WTC11 (cell line): ENCODE measurements at regions not wholly inside any gene's neighbourhood (a gene's known extent, or its start where the extent isn't known, plus 50 kb on each side); places are given as distances from the start of the nearest gene placed in this dataset.

ENCODE experiments used
- NR2C2 ChIP-seq: sonication (generic); formaldehyde crosslinking; IDR thresholded peaks from 2 replicates; pipeline ENCODE4 v1.8.0; 2022; ENCODE audit warnings: mild to moderate bottlenecking, missing genetic modification reagents
- ZNF138 ChIP-seq: sonication (generic); formaldehyde crosslinking; conservative IDR thresholded peaks from 2 replicates; pipeline ENCODE4 v1.8.1; 2022; ENCODE audit warnings: mild to moderate bottlenecking, moderate library complexity, missing genetic modification reagents
- TF ChIP-seq, protein P1 (sequence below): fragments of 200-600 bp; IDR thresholded peaks from 2 replicates; pipeline ENCODE4 v1.8.0; 2022; ENCODE audit warnings: antibody characterized with exemption
- TF ChIP-seq, protein P2 (sequence below): sonication (generic); formaldehyde crosslinking; IDR thresholded peaks from 2 replicates; pipeline ENCODE4 v1.8.1; 2022; ENCODE audit warnings: low read depth, mild to moderate bottlenecking, moderate library complexity, missing genetic modification reagents, borderline replicate concordance

DNA sequence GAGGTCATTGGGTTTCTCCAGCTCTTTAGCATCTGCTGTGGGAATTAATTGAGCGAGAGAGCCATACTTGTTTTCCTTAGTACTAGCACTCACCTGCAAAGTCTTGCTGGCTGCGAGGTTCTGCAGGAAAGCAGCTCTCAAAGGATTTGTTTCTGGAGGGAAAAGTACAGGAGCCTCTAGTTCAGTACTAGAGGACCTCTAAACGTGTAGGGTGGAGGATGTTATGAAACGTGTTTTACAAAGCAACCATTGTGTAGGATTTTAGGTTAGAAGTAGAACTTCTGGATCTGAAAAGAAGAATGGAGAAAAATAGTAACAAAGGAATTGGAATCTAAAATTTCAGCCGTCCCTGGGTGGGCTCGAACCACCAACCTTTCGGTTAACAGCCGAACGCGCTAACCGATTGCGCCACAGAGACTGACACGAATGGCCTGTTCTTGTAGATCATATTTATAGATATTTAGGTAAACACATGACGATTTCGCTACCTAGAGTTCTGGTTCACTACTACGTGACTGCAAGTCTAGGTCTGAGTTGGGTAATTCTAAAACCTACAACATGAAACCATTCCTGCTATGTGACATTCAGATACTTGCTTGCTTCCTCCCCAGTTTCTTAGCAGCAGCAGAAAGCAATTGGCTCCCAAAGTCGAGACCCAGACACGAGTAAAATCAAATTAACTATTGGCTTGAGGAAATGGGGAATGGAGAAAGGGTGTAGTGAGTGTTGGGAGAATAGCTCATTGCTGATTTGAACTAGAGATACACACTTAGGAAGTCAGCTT, 60.2 kb upstream of the CFAP126 start:
- TF ChIP-seq, protein P1, sequence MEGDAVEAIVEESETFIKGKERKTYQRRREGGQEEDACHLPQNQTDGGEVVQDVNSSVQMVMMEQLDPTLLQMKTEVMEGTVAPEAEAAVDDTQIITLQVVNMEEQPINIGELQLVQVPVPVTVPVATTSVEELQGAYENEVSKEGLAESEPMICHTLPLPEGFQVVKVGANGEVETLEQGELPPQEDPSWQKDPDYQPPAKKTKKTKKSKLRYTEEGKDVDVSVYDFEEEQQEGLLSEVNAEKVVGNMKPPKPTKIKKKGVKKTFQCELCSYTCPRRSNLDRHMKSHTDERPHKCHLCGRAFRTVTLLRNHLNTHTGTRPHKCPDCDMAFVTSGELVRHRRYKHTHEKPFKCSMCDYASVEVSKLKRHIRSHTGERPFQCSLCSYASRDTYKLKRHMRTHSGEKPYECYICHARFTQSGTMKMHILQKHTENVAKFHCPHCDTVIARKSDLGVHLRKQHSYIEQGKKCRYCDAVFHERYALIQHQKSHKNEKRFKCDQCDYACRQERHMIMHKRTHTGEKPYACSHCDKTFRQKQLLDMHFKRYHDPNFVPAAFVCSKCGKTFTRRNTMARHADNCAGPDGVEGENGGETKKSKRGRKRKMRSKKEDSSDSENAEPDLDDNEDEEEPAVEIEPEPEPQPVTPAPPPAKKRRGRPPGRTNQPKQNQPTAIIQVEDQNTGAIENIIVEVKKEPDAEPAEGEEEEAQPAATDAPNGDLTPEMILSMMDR = no peak
- TF ChIP-seq ZNF138 = no peak
- no peak for TF ChIP-seq NR2C2 (CRISPR knock-in tag)
- TF ChIP-seq, protein P2, sequence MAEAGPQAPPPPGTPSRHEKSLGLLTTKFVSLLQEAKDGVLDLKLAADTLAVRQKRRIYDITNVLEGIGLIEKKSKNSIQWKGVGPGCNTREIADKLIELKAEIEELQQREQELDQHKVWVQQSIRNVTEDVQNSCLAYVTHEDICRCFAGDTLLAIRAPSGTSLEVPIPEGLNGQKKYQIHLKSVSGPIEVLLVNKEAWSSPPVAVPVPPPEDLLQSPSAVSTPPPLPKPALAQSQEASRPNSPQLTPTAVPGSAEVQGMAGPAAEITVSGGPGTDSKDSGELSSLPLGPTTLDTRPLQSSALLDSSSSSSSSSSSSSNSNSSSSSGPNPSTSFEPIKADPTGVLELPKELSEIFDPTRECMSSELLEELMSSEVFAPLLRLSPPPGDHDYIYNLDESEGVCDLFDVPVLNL = no peak
